K562 (cell line): ENCODE measurements at regions not wholly inside any gene's neighbourhood (a gene's known extent, or its start where the extent isn't known, plus 50 kb on each side); places are given as distances from the start of the nearest gene placed in this dataset.

Source experiments
- MYC ChIP-seq, 2 experiments: fragments of 250-450 bp in 1 of 2; sonication (Bioruptor Pico) in 1 of 2; IDR thresholded peaks; 2 replicates each; pipeline versions ENCODE4 v1.5.1 to v1.6.1; 2012 to 2021; ENCODE audit warnings: low read depth in 2 of 2, borderline replicate concordance in 1 of 2, improper control_type of control experiment in 1 of 2, low read length in 1 of 2, mild to moderate bottlenecking in 1 of 2, moderate library complexity in 1 of 2
- NRF1 ChIP-seq, 2 experiments: fragments of 450-650 bp; IDR thresholded peaks in 1 of 2; conservative IDR thresholded peaks in 1 of 2; 2 replicates each; pipeline ENCODE4 v1.6.1; 2014; ENCODE audit warnings: mild to moderate bottlenecking in 2 of 2
- TF ChIP-seq, protein P1 (sequence below), 3 experiments: IDR thresholded peaks in 2 of 3; conservative IDR thresholded peaks in 1 of 3; 2 replicates each; pipeline ENCODE4 v1.5.1; 2011 to 2012; ENCODE audit warnings: low read length in 3 of 3, mild to moderate bottlenecking in 3 of 3, control low read depth in 2 of 3, improper control_type of control experiment in 1 of 3, inconsistent platforms in 1 of 3, low read depth in 1 of 3, mixed read lengths in 1 of 3, moderate library complexity in 1 of 3; ENCODE audit not compliant: insufficient read depth in 2 of 3
- TF ChIP-seq, protein P2 (sequence below): sonication (generic); formaldehyde crosslinking; IDR thresholded peaks from 2 replicates; pipeline ENCODE4 v1.8.1; 2023; ENCODE audit warnings: missing genetic modification reagents, mild to moderate bottlenecking, borderline replicate concordance

DNA sequence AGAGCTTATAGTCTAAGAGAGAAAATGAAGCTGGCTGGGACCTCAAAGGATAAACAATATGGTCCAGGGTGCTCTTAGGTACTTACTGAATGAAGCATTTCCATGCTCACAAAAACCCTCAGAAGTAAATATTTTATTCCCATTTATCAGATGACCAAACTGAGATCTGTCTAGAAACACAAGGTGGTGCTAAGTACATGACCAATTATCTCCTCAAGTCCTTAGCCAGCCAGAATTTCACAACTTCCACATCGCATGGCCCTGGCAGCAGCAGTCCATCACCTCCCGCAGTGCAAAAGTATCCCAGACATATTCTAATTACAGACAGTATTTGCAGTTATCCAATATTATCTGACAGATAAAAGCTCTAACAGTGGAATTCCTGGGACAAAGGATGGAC lies 321.7 kb upstream of the PROX1 start:
- TF ChIP-seq, protein P1, sequence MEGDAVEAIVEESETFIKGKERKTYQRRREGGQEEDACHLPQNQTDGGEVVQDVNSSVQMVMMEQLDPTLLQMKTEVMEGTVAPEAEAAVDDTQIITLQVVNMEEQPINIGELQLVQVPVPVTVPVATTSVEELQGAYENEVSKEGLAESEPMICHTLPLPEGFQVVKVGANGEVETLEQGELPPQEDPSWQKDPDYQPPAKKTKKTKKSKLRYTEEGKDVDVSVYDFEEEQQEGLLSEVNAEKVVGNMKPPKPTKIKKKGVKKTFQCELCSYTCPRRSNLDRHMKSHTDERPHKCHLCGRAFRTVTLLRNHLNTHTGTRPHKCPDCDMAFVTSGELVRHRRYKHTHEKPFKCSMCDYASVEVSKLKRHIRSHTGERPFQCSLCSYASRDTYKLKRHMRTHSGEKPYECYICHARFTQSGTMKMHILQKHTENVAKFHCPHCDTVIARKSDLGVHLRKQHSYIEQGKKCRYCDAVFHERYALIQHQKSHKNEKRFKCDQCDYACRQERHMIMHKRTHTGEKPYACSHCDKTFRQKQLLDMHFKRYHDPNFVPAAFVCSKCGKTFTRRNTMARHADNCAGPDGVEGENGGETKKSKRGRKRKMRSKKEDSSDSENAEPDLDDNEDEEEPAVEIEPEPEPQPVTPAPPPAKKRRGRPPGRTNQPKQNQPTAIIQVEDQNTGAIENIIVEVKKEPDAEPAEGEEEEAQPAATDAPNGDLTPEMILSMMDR (IDR thresholded peaks at IDR 0.05 in 2 of 3, conservative IDR thresholded peaks at IDR 0.05 in 1 of 3; ENCODE audit: insufficient read depth in 2 of 3, low read depth in 1 of 3, low read length in 3 of 3): peak in 1 of 3 experiments; percentile 37; a peak in 1 of 6 replicates
- no peak for TF ChIP-seq MYC (IDR thresholded peaks at IDR 0.05; ENCODE audit: low read depth, low read length)
- TF ChIP-seq MYC (CRISPR knock-in tag; IDR thresholded peaks at IDR 0.05; ENCODE audit: borderline replicate concordance, low read depth): no peak
- TF ChIP-seq, protein P2, sequence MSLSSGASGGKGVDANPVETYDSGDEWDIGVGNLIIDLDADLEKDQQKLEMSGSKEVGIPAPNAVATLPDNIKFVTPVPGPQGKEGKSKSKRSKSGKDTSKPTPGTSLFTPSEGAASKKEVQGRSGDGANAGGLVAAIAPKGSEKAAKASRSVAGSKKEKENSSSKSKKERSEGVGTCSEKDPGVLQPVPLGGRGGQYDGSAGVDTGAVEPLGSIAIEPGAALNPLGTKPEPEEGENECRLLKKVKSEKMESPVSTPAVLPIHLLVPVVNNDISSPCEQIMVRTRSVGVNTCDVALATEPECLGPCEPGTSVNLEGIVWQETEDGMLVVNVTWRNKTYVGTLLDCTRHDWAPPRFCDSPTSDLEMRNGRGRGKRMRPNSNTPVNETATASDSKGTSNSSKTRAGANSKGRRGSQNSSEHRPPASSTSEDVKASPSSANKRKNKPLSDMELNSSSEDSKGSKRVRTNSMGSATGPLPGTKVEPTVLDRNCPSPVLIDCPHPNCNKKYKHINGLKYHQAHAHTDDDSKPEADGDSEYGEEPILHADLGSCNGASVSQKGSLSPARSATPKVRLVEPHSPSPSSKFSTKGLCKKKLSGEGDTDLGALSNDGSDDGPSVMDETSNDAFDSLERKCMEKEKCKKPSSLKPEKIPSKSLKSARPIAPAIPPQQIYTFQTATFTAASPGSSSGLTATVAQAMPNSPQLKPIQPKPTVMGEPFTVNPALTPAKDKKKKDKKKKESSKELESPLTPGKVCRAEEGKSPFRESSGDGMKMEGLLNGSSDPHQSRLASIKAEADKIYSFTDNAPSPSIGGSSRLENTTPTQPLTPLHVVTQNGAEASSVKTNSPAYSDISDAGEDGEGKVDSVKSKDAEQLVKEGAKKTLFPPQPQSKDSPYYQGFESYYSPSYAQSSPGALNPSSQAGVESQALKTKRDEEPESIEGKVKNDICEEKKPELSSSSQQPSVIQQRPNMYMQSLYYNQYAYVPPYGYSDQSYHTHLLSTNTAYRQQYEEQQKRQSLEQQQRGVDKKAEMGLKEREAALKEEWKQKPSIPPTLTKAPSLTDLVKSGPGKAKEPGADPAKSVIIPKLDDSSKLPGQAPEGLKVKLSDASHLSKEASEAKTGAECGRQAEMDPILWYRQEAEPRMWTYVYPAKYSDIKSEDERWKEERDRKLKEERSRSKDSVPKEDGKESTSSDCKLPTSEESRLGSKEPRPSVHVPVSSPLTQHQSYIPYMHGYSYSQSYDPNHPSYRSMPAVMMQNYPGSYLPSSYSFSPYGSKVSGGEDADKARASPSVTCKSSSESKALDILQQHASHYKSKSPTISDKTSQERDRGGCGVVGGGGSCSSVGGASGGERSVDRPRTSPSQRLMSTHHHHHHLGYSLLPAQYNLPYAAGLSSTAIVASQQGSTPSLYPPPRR (CRISPR knock-in tag): no peak
- no peak for TF ChIP-seq NRF1 (conservative IDR thresholded peaks at IDR 0.05 in 1 of 2, IDR thresholded peaks at IDR 0.05 in 1 of 2)
